Calu3 (cell line): ENCODE measurements at regions not wholly inside any gene's neighbourhood (a gene's known extent, or its start where the extent isn't known, plus 50 kb on each side); places are given as distances from the start of the nearest gene placed in this dataset.

ENCODE experiments used
- BruUV-seq: library from RNA; stranded (reverse); fragments of 400-500 nt; replicated peaks from 2 replicates; lab custom pipeline; 2021; lab: Mats Ljungman, UMichigan
- CTCF ChIA-PET: fragments of 300-600 bp; sonication (Branson Sonifier 250); formaldehyde crosslinking; loops from one replicate; lab custom pipeline; 2022; ENCODE audit warnings: antibody characterized with exemption; lab: Charles Lee
- DNase-seq: peaks from one replicate; pipeline ENCODE4 v3.0.0; 2022
- H3K27ac Mint-ChIP-seq: one replicate; pipeline ENCODE4 v1.8.0; 2022; ENCODE audit warnings: mixed read lengths; ENCODE audit not compliant: unreplicated experiment
- H3K27me3 Mint-ChIP-seq: one replicate; pipeline ENCODE4 v1.8.0; 2022; ENCODE audit warnings: mixed read lengths; ENCODE audit not compliant: unreplicated experiment
- H3K36me3 Mint-ChIP-seq: one replicate; pipeline ENCODE4 v1.8.0; 2022; ENCODE audit warnings: mild to moderate bottlenecking, moderate library complexity, mixed read lengths; ENCODE audit not compliant: insufficient read depth, unreplicated experiment
- H3K4me1 Mint-ChIP-seq: one replicate; pipeline ENCODE4 v1.8.0; 2022; ENCODE audit warnings: mild to moderate bottlenecking, low read depth, mixed read lengths; ENCODE audit not compliant: unreplicated experiment
- H3K4me3 Mint-ChIP-seq: one replicate; pipeline ENCODE4 v1.8.0; 2022; ENCODE audit warnings: mild to moderate bottlenecking, low read depth, moderate library complexity, mixed read lengths; ENCODE audit not compliant: unreplicated experiment
- H3K9me3 Mint-ChIP-seq: one replicate; pipeline ENCODE4 v1.8.0; 2022; ENCODE audit warnings: low read depth, mixed read lengths; ENCODE audit not compliant: unreplicated experiment
- intact Hi-C: fragments of 100-400 bp; cut with micrococcal nuclease; formaldehyde crosslinking; loops from one replicate; pipeline ENCODE4 v1.10.0; 2022; ENCODE audit not compliant: unreplicated experiment
- TF ChIP-seq, protein P1 (sequence below): fragments of 200-600 bp; IDR thresholded peaks from one replicate; pipeline ENCODE4 v1.8.0; 2022; ENCODE audit warnings: antibody characterized with exemption; ENCODE audit not compliant: unreplicated experiment

DNA sequence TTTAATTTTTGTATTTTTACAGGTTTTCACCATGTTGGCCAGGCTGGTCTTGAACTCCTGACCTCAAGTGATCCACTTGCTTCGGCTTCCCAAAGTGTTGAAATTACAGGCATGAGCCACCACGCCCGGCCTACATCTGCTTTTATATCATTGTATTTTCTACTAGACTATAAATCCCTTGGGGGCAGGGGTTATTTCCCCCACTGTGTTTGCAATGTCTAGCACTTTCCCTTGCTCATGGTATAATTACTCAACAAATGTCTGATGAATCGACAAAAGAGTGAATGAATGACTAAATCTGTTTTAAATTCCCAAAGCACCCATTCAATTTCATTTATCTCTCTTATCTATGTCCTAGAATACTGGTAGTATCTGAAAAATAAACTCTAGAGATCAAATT lies 244.5 kb upstream of the CSNK1A1L start:
- intact Hi-C loops = no loop called here
- CTCF ChIA-PET = interaction anchor here (0.6 kb wide), 1 partner anchor 8 kb away, joined by 3 read pairs; no protein-coding TSS in a partner anchor
- H3K36me3 Mint-ChIP-seq = no peaks in the 10 kb centered on the region
- H3K4me1 Mint-ChIP-seq = no peaks in the 10 kb centered on the region
- H3K27me3 Mint-ChIP-seq = no peaks in the 10 kb centered on the region
- BruUV-seq = no TSS peak
- no peak for DNase-seq
- no peak overlapping the region for H3K4me3 Mint-ChIP-seq
- TF ChIP-seq, protein P1, sequence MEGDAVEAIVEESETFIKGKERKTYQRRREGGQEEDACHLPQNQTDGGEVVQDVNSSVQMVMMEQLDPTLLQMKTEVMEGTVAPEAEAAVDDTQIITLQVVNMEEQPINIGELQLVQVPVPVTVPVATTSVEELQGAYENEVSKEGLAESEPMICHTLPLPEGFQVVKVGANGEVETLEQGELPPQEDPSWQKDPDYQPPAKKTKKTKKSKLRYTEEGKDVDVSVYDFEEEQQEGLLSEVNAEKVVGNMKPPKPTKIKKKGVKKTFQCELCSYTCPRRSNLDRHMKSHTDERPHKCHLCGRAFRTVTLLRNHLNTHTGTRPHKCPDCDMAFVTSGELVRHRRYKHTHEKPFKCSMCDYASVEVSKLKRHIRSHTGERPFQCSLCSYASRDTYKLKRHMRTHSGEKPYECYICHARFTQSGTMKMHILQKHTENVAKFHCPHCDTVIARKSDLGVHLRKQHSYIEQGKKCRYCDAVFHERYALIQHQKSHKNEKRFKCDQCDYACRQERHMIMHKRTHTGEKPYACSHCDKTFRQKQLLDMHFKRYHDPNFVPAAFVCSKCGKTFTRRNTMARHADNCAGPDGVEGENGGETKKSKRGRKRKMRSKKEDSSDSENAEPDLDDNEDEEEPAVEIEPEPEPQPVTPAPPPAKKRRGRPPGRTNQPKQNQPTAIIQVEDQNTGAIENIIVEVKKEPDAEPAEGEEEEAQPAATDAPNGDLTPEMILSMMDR = no peak
- H3K27ac Mint-ChIP-seq = no peak overlapping the region
- H3K9me3 Mint-ChIP-seq = no peaks in the 10 kb centered on the region

DNA sequence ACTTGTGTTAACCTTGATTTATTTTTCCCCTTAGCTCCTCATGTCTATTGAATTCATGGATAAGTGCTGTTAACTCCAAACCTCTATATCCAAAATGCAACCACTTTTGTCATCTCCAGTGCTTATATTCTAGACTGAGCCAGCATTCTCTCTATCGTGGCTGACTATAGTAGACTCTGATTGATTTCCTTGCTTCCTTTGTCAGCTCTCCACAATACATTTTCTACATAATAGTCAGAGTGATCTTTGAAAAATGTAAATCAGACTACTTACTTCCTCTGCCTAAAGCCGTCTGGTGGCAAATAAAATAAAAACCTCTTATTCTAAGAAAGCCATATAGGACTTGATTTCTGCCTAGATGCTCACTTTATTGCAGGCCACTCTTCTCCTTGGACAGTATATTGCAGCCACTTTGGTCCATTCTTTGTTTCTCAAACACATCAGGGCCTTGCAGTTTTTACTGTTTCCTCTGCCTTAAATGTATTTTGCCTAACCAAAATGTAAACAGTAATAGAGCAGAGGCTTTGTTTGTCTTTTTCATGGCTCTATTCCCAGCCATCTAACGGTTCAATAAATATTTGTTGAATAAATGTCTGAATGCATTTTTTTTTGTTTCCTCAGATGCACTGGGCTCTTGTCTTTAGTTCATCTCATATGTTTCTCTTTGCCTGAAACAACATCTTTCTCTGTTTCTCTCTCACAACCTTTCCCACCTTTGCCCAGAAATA lies 243.6 kb upstream of the CSNK1A1L start:
- CTCF ChIA-PET = no interaction called here
- Mint-ChIP-seq H3K36me3 (no peaks in the 10 kb centered on the region), H3K27ac (no peak overlapping the region)

DNA sequence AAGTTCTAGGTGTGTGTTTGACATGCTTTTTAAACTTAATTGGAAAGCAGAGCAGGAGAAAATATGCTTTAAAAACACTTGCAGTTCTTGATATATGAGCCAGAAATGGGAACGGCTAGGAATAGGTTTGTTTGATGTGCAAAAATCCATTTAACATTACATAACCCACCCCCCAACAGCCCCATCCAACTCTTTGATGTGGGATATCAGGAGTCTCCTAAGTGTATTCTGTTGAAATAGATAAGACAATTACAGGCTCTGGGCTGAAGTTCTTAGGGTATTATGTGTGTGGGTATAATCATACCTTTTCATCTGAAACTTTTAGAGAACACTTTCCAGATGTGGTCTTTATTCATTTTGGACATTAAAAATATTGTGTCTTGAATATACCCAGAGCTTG lies 240.4 kb upstream of the CSNK1A1L start:
- Mint-ChIP-seq H3K9me3 (no peaks in the 10 kb centered on the region), H3K36me3 (no peaks in the 10 kb centered on the region), H3K4me1 (no peaks in the 10 kb centered on the region), H3K4me3 (no peak overlapping the region), H3K27me3 (no peaks in the 10 kb centered on the region), H3K27ac (no peak overlapping the region)
- intact Hi-C loops = no loop called here
- DNase-seq = no peak
- TF ChIP-seq, protein P1 = no peak
- CTCF ChIA-PET = no interaction called here
- no TSS peak for BruUV-seq

More for the DNA sequence above, 243.6 kb upstream of the CSNK1A1L start:
- no peak for DNase-seq
- H3K9me3 Mint-ChIP-seq = no peaks in the 10 kb centered on the region
- H3K4me3 Mint-ChIP-seq = no peak overlapping the region
- BruUV-seq = no TSS peak
- H3K27me3 Mint-ChIP-seq = no peaks in the 10 kb centered on the region
- H3K4me1 Mint-ChIP-seq = no peaks in the 10 kb centered on the region
- intact Hi-C loops = no loop called here
- TF ChIP-seq, protein P1 = no peak

DNA sequence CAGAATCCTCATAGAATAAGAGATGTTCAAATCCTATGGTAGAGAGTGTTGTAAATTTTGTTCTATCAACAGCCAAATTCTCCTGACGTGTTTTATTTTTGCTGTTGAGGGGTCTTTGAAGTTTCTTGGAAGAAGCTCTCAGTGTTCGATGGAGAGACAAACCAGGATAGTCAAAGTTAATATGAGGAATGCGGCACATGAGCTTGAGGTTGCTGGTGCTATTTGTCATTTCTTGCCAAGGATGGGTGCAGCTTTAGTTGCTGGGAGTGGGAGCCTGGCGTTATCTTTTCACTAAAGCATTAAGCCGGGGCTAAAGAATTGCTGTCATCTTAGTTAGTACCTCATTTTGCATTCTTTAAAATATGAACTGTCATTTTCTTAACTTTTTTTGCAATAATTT lies 239.9 kb upstream of the CSNK1A1L start:
- H3K27me3 Mint-ChIP-seq = no peaks in the 10 kb centered on the region
- no peaks in the 10 kb centered on the region for H3K4me1 Mint-ChIP-seq
- no TSS peak for BruUV-seq
- CTCF ChIA-PET = no interaction called here
- H3K36me3 Mint-ChIP-seq = no peaks in the 10 kb centered on the region
- DNase-seq = no peak
- intact Hi-C loops = no loop called here
- no peak overlapping the region for H3K4me3 Mint-ChIP-seq
- no peak overlapping the region for H3K27ac Mint-ChIP-seq
- TF ChIP-seq, protein P1 = no peak
- H3K9me3 Mint-ChIP-seq = no peaks in the 10 kb centered on the region
